ENCODE measurements at regions not wholly inside any gene's neighbourhood (a gene's known extent, or its start where the extent isn't known, plus 50 kb on each side); places are given as distances from the start of the nearest gene placed in this dataset.
A peak's percentile ranks its signal among the peaks of the same experiment; 100 is the strongest.

DNA sequence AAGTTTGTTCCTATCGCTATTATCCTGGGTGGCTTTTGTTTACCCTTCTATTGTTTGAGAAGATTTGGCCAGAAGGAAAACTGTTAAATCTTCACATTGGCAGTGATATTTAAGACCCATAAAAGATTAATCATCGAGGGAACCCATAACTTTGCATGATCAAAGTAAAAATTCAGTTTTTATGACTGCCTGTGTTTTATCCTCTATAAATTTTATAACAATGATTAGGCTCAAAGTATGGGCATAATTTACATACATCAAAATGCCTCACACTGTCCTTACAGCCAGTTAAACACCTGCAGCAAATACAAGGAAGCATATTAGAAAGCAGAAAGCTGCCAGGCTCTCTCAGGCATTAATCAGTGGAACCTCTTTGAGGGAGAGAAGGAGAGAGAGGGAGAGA, 289.1 kb downstream of the ICOS start:
- no peak for DNase-seq (ENCODE audit: low read depth in 3 of 3)

GRCh38 chr2:204226305-204226880, 289.8 kb downstream of the ICOS start:
- DNase-seq (ENCODE audit: low read depth in 3 of 3), result no peak

DNA sequence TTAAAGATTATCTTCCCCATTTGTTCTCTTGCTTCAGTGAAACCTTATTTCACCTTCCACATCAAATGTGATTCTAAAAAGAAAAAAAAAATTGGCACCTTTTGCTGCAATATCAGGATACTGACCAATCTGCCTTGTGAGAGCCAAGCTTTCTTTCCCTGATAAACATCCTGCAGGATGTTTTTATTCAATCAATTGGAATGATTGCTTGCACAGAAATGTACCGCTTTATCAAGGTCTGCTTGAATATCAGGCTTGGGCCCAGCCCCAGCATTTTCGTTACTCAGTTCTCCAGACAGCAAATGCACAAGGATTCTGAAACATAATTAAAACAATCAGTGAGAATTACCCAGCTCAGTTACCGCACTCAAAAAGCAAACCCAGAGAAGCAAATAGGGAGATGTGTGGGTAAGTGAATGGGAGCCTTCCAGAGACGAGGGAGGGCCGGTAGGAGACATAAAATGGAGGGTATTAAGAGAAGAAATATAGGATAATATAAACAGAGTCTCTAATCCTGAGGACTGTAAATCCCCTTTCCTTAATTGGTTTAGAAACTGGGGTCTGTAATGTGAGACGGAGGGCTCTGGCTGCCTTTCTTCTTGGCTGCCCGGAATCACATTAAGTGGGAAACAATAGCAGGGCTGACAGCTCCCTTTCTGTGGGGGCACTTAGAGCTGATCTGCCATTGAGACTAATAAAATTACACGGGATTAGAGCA, 291.8 kb downstream of the ICOS start:
- no peak for DNase-seq (ENCODE audit: low read depth in 3 of 3)

- no peak for DNase-seq (ENCODE audit: low read depth in 3 of 3)
These were observed 297.7 kb downstream of the ICOS start for GRCh38 chr2:204234248-204234647.

DNA sequence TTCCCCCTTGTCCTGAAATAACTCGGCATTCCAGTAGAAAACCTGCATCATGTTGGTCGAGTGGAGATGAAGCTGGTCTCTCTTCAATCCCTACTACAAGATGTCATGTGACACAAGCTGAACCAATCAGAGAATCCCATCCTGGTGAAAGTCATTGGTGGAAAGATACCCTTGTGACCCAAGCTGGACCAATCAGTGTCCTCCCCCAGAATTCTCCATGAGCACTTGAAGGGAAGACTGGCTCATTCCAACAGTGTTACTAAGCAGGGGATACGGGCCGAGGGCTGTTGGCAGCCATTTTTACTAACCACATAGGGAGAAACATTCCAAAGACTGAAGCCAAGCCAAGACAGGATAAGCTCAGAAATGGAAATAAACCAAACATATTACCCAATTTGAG, 298.3 kb downstream of the ICOS start:
- no peak for DNase-seq (ENCODE audit: low read depth in 3 of 3)

DNA sequence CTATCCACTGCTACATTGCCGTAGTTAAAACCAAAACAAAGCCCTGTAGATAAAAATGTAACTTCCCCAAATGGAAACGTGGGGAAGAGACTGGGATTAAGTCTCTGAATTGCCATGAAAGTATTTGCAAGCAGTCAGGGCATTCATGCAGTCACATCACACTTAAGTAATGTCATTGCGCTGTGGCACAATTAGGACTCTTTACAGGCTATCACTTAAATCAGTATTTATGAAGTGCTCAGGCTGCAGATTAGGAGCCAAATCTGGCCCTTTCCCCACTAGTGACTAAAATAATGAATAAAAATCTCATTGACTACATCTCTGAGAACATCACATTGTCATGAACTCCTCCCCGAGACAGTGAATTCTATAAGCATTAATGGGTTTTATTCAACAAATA, 300.9 kb downstream of the ICOS start:
- DNase-seq (ENCODE audit: low read depth in 3 of 3), result no peak

GRCh38 chr2:204239411-204240165, 303.0 kb downstream of the ICOS start:
- no peak for DNase-seq (ENCODE audit: low read depth in 3 of 3)

DNA sequence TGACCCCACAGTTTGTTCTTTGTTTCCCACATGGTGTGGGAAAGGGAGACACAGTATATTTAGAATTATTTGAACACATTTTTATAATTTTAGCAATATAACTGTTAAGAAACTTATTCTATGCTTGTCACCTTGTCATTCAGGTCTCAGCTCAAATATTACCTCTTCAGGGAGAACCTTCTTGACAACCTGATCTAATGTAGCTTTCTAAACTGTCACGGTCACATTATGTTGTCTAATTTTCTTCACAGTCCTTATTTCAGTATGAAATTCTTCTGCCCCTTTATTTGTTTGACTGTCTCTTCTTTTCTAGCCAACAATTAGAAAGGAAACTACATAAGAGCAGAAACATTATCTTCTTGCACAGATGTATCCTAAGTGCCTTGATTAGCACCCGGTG, 304.3 kb upstream of the PARD3B start:
- no peak for DNase-seq (ENCODE audit: low read depth in 3 of 3)

- DNase-seq (ENCODE audit: low read depth in 3 of 3), result no peak
These were observed 295.8 kb upstream of the PARD3B start for GRCh38 chr2:204249437-204249836.

DNA sequence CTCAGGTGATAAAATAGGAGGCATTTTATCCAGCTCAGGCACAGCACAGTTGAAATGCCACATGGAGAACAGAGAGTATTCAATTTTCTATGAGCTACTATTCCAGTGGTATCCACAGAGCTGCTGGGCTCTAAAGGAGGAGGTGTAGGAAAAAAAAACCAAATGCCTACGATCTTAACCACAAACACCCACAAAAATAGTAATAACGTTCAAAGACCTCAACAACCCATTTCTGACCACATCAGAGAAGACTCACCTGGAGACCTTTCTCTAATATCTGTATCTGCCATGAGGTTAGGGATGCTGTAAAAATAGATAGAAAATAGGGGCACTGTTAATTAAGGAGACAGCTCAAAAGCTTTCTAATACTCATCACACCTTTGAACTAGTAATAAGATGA, 294.6 kb upstream of the PARD3B start:
- no peak for DNase-seq (ENCODE audit: low read depth in 3 of 3)

GRCh38 chr2:204251158-204251997, 293.9 kb upstream of the PARD3B start:
- DNase-seq (ENCODE audit: low read depth in 3 of 3), result no peak

DNA sequence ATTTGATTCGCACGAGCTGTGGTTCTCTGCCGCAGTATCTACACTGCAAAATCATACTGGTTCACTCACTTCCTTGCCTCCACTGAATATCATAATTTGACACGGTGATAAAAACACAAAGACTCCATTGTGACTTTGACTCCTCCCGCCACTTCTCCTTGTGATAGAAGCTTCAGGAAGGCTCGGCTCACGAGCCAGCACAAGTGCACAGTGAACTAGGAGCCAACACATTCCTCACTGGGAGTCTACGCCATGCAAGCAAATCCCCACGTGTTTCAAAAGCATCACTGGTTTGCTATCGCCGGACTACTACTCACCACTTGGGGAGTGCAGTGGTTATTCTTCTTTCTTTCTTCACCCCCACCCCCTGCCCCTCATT, 293.3 kb upstream of the PARD3B start:
- DNase-seq (ENCODE audit: low read depth in 3 of 3), result no peak

DNA sequence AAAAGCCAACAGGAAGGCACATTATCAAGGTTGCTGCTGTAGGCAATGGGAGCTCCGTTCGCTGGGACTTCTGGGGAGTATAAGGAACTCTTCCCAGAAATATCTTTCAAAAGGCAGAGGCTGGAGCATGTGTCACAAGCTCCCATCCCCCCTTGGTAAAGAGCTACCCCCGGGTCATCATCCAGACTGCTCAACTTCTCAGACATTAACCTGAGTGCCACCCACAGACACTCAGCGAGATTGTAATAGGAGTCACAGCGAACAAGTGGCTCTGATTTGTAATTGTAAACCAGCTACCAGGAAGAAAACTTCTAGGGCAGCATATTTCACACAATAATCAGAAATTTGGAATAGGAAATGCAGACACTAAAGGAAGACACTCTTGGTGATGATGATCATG, 290.2 kb upstream of the PARD3B start:
- no peak for DNase-seq (ENCODE audit: low read depth in 3 of 3)

DNA sequence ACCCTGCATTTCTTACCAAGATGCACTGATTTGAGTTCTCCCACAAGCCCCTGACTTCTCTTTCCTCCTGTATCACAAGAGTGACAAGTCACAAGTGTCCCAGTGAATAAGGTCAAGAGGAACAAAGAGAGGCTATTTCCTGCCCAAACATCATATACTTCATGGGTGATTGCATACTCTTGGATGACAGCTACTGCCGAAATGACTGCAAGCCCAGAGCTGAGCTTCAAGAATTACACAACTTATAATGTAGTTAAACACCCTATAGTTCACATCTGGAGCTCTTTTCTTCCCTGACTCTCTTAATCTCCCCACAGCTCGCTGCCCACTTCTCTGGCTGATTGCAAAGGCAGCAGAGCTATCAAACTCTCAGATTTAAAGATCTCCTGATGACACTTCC, 289.7 kb upstream of the PARD3B start:
- no peak for DNase-seq (ENCODE audit: low read depth in 3 of 3)

GRCh38 chr2:204257781-204258180, 287.5 kb upstream of the PARD3B start:
- DNase-seq (ENCODE audit: low read depth in 3 of 3), result no peak

GRCh38 chr2:204258890-204259289, 286.4 kb upstream of the PARD3B start:
- no peak for DNase-seq (ENCODE audit: low read depth in 3 of 3)

DNA sequence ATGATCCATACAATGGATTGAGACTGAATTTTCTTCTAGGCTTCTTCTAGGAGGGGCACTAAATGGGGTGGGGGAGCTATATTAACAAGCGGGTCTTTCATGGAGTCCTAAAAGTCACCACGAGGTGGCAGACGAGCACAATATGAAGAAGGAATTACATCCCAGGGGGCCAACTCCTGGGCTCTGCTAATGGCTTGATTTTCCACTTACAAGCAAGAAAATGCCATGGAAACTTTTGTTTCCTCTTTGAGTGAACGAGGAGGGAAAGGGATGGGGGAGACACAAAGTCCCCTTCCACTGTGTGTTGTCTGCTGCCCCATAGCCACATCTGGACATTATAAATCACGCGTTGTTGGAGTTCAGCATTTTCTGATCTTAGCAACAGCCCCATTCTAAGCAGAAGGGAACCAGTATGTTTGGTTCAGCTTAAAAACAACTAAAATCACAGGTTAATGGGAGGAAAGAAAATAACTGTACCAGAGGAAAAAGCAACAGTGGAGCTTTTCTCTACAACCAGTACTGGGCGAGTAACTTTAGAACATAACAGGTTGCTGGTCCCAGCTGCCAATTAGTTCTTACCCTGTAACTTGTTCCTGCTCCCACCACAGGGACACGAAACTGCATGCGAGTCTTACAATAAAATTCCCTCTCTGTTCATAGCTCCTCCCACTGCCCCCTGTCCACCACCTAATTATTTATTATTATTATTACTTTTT, 285.0 kb upstream of the PARD3B start:
- peak in 2 of 3 experiments; percentile 5 to 9 for DNase-seq (ENCODE audit: low read depth in 3 of 3)

DNA sequence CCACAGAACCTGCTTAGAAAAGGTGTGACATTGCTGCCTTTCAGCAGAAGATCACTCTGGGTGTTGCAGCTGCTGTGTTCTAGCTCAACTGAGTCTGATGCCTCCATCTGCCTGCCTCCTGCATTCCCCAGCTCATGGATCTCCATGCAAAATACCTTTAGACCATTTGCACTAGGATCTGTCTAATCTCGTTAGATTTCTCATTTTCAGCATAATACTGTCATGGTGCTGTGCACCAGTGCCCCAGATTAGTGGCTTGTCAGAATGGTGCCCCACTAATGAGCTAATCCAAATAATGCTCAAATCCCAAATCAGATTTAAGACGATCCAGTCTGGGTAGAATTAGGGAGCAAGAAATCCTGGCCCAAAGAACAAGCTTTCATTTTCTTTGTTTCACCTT, 284.4 kb upstream of the PARD3B start:
- DNase-seq (ENCODE audit: low read depth in 3 of 3), result no peak

DNA sequence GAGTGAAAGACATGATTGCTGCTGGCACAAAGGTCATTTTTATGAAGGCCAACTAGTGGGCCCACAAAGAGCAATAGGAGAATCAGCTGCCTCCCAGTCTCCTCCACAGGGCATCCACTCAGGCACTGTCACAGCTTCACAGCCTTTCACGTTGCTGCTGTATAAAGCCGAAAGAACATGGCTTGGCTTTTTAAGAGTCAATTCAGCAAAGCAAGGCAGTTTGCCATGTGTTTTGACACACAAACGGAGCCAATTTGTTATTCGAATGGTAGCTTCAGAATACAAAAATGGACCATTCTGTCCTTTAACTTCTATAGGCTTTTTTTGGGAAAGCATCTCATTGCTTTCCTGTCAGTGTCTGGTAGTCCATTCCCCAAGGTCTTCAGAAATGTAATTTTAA, 283.4 kb upstream of the PARD3B start:
- no peak for DNase-seq (ENCODE audit: low read depth in 3 of 3)

DNA sequence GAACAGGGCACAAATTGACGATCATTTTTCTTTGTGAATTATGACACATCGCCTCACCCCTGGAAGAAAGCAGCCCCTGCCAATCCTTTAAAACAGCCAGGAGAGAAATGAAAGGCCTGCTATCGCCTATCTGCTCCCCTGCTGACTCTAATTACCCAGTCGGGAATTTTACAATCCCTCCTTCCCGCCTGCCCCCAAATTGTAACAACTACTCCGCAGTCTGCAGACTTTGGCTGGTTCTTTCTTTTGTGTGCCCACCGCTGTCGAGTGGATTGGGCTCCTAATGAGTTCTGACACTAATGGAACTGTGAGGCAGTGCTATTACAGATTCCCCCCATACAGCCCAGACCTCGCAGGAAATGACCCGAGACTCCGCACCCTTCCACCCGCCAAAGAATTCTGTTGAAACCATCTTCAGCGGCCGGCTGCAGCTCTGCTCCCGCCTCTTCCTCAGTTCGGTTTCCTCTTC, 281.2 kb upstream of the PARD3B start:
- no peak for DNase-seq (ENCODE audit: low read depth in 3 of 3)

- DNase-seq (ENCODE audit: low read depth in 3 of 3), result no peak
These were observed 280.6 kb upstream of the PARD3B start for GRCh38 chr2:204264621-204265140.
